HEK293T (cell line): ENCODE measurements at regions not wholly inside any gene's neighbourhood (a gene's known extent, or its start where the extent isn't known, plus 50 kb on each side); places are given as distances from the start of the nearest gene placed in this dataset.

ENCODE experiments used
- CTCF ChIA-PET: fragments of 350-600 bp; formaldehyde crosslinking; extraction: SDS; loops from one replicate; lab custom pipeline; 2021; ENCODE audit warnings: antibody characterized with exemption, inconsistent platforms; lab: Yijun Ruan, JAX
- POLR2A ChIA-PET: fragments of 350-600 bp; formaldehyde crosslinking; extraction: SDS; loops from one replicate; lab custom pipeline; 2020; ENCODE audit warnings: antibody characterized with exemption, inconsistent platforms; lab: Yijun Ruan, JAX
- DNase-seq: peaks from one replicate; pipeline ENCODE4 v3.0.0; 2012; ENCODE audit warnings: mixed read lengths; ENCODE audit errors: extremely low spot score
- ARNT ChIP-seq: fragments of 450-650 bp; IDR thresholded peaks from 2 replicates; pipeline ENCODE4 v1.6.1; 2017; ENCODE audit warnings: mild to moderate bottlenecking
- BHLHE40 ChIP-seq: fragments of 450-650 bp; IDR thresholded peaks from 2 replicates; pipeline ENCODE4 v1.6.1; 2016; ENCODE audit warnings: mild to moderate bottlenecking, moderate library complexity, borderline replicate concordance
- CTBP1 ChIP-seq: fragments of 450-650 bp; IDR thresholded peaks from 2 replicates; pipeline ENCODE4 v1.6.1; 2016; ENCODE audit warnings: borderline replicate concordance
- ELF4 ChIP-seq: fragments of 450-650 bp; IDR thresholded peaks from 2 replicates; pipeline ENCODE4 v1.6.1; 2017; ENCODE audit warnings: antibody characterized with exemption
- FOXA1 ChIP-seq: fragments of 450-650 bp; IDR thresholded peaks from 2 replicates; pipeline ENCODE4 v1.6.1; 2016; ENCODE audit warnings: mild to moderate bottlenecking
- FOXK2 ChIP-seq: fragments of 450-650 bp; IDR thresholded peaks from 2 replicates; pipeline ENCODE4 v1.6.1; 2016; ENCODE audit warnings: mild to moderate bottlenecking
- FOXM1 ChIP-seq: fragments of 450-650 bp; IDR thresholded peaks from 2 replicates; pipeline ENCODE4 v1.6.1; 2017; ENCODE audit warnings: mild to moderate bottlenecking, borderline replicate concordance
- HDGF ChIP-seq: fragments of 450-650 bp; IDR thresholded peaks from 2 replicates; pipeline ENCODE4 v1.6.1; 2017; ENCODE audit warnings: antibody characterized with exemption, borderline replicate concordance
- L3MBTL2 ChIP-seq: fragments of 450-650 bp; conservative IDR thresholded peaks from 2 replicates; pipeline ENCODE4 v1.6.1; 2016; ENCODE audit warnings: mild to moderate bottlenecking
- LEF1 ChIP-seq: fragments of 450-650 bp; IDR thresholded peaks from 2 replicates; pipeline ENCODE4 v1.6.1; 2017; ENCODE audit warnings: mild to moderate bottlenecking, borderline replicate concordance
- NFRKB ChIP-seq: fragments of 450-650 bp; IDR thresholded peaks from 2 replicates; pipeline ENCODE4 v1.6.1; 2016; ENCODE audit warnings: mild to moderate bottlenecking, moderate library complexity
- SP1 ChIP-seq: fragments of 450-650 bp; IDR thresholded peaks from 2 replicates; pipeline ENCODE4 v1.6.1; 2017
- SUZ12 ChIP-seq: fragments of 450-650 bp; IDR thresholded peaks from 2 replicates; pipeline ENCODE4 v1.6.1; 2016; ENCODE audit warnings: mild to moderate bottlenecking
- TARDBP ChIP-seq: fragments of 450-650 bp; IDR thresholded peaks from 2 replicates; pipeline ENCODE4 v1.6.1; 2016
- ZNF384 ChIP-seq: fragments of 450-650 bp; IDR thresholded peaks from 2 replicates; pipeline ENCODE4 v1.6.1; 2016
- TF ChIP-seq, protein P1 (sequence below): fragments of 450-650 bp; IDR thresholded peaks from 2 replicates; pipeline ENCODE4 v1.6.1; 2016

DNA sequence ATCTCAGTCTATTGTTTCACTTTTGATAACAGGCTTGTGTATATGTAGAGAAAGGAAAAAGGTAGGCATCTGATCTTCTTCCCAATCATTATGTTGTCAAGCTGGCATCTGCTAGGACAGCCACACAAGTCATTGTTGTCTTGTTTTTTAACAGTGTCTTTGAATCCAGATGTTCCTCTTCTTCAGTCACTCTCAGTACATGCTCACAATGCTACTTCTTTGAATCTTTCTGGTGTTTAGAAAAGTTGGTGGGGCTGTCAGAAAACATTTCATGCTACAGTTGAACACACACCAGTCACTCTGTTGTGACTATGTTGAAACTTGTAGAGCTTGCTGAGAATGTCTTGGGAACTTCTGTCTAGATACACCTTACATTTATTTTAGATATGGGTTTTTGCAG, 1231.4 kb upstream of the MIR17HG start:
- ChIA-PET CTCF (no interaction called here), POLR2A (no interaction called here)
- no peak for DNase-seq
- TF ChIP-seq CTBP1: no peak
- TF ChIP-seq, protein P1, sequence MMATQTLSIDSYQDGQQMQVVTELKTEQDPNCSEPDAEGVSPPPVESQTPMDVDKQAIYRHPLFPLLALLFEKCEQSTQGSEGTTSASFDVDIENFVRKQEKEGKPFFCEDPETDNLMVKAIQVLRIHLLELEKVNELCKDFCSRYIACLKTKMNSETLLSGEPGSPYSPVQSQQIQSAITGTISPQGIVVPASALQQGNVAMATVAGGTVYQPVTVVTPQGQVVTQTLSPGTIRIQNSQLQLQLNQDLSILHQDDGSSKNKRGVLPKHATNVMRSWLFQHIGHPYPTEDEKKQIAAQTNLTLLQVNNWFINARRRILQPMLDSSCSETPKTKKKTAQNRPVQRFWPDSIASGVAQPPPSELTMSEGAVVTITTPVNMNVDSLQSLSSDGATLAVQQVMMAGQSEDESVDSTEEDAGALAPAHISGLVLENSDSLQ: no peak

DNA sequence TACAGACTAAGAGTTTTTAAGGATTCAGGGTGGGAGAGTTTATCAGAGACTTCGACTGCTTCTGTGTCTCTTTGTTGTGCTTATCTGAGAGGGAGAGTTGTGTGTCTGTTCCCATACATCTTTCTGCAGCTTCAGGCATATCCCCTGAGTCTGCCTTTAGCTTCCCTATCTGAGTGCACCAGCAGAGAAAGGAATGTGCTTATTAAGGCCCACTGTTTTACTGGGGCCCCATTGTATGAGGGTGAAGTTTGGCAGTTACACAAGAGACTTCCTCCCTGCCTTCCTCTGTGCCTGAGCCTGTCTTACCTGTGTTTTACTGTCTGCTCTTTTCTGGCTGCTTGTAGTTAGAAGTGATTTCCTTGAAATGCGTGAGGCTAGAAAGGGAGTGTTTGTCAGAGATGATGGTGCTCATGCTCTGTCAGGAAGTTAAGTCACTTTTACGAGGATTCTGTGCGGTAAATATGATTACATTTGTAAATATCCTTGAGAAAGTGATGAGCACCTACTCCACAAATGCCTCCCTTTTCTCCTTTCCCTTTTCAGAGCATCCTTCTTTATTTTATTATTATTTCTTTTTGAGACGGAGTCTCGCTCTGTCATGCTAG, 1228.9 kb upstream of the MIR17HG start:
- ChIA-PET POLR2A (no interaction called here), CTCF (no interaction called here)
- DNase-seq: no peak
- no peak for TF ChIP-seq FOXK2
- TF ChIP-seq NFRKB: no peak
- TF ChIP-seq, protein P1: no peak
- no peak for TF ChIP-seq FOXM1
- no peak for TF ChIP-seq BHLHE40
- TF ChIP-seq FOXA1: no peak
- TF ChIP-seq ELF4: no peak
- no peak for TF ChIP-seq CTBP1
- no peak for TF ChIP-seq HDGF
- TF ChIP-seq TARDBP: no peak

DNA sequence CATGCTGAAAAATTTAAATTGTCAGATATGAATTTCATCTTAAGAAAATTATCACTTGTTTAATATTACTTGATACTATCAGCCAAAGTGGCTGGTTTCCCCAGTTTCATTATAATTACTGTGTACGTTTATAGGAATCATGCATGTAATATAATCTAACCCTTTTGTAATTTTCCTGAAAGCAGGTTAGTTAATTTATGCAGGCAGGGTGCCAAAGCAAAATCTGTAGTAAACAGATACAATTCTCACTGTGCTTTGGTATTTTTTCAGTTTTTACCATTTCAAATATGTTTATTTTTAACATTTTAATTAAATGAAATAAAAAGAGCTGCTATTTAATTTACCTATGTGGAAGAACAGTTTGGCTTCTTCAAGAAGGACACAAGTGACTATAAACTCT, 1227.5 kb upstream of the MIR17HG start:
- no peak for DNase-seq

DNA sequence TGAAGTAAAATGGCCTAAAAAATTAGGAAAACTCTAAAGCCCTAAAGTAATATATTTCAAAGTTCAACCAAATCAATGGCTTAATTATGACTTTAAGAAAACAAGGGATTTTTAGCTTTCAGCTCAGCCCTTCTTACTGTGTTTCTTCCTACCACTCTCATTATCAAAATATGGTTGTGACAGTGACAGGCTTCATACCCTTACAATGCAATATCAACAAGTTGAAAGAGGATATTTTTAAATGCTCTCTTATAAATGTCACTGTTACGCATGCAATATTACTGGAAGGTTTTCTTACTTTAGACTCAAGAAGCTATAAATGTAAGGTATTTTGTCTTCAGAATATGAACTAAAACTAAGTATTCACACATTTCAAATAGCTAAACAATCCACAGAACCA, 1225.7 kb upstream of the MIR17HG start:
- CTCF ChIA-PET: no interaction called here
- no peak for DNase-seq
- TF ChIP-seq CTBP1 (no peak), LEF1 (no peak), ELF4 (no peak), TARDBP (no peak), L3MBTL2 (no peak), HDGF (no peak), BHLHE40 (no peak), NFRKB (no peak), ZNF384 (no peak), ARNT (no peak), FOXM1 (no peak), FOXA1 (no peak), SP1 (no peak), FOXK2 (no peak), SUZ12 (no peak)
- TF ChIP-seq, protein P1: no peak
- POLR2A ChIA-PET: no interaction called here

More for the DNA sequence above, 1227.5 kb upstream of the MIR17HG start:
- TF ChIP-seq FOXK2 (no peak), ARNT (no peak), SUZ12 (no peak), SP1 (no peak), L3MBTL2 (no peak), FOXM1 (no peak), TARDBP (no peak), HDGF (no peak), ELF4 (no peak)
- TF ChIP-seq, protein P1: no peak
- CTCF ChIA-PET: no interaction called here
- POLR2A ChIA-PET: no interaction called here

DNA sequence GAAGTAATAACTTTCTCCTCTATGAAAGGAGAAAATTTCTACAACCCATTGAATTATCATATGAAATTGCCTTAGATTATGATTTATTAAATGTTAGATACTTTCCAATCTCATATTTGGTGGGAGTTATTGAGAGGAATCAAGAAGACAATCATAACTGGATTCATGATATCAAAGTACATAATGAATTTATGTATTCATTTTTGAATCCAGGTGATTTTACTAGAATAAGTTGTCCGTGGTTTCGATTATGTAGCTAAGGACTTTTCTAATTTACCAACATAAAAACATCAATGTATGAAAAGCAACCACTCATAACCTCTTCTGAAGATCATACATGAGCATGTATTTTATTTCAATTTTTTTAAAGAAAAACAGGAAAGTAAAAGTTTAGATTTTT, 1225.0 kb upstream of the MIR17HG start:
- ChIA-PET POLR2A (no interaction called here), CTCF (no interaction called here)
- no peak for DNase-seq
- TF ChIP-seq ZNF384 (no peak), L3MBTL2 (no peak), SP1 (no peak), FOXM1 (no peak), SUZ12 (no peak), BHLHE40 (no peak), FOXA1 (no peak), CTBP1 (no peak), ELF4 (no peak), ARNT (no peak), LEF1 (no peak), NFRKB (no peak), HDGF (no peak)
- TF ChIP-seq, protein P1: no peak

DNA sequence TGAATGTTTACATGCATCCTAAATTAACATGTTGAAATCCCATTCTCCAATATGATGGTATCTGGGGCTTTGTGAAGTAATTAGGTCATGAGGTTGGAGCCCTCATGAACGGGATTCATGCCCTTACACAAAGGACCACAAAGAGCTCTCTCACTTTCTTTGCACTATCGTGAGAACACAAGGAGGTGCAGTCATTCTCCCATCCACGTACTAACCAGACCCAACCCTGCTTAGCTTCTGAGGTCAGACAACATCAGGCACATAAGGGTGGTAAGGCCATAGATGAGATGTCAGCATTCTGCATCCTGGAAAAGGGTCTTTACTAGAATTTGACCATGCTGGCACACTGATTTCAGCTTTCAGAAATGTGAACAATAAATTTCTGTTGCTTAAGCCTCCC, 1211.9 kb upstream of the MIR17HG start:
- no peak for DNase-seq
- TF ChIP-seq BHLHE40: no peak
- TF ChIP-seq ZNF384: no peak
- TF ChIP-seq, protein P1: no peak
- no peak for TF ChIP-seq FOXM1
- TF ChIP-seq ELF4: no peak
- TF ChIP-seq TARDBP: no peak
- TF ChIP-seq L3MBTL2: no peak
- TF ChIP-seq HDGF: no peak
- no peak for TF ChIP-seq CTBP1
- TF ChIP-seq SP1: no peak
- TF ChIP-seq LEF1: no peak
- TF ChIP-seq ARNT: no peak
- ChIA-PET CTCF (no interaction called here), POLR2A (no interaction called here)
